HPDE6-E6E7 (cell line): ENCODE measurements at regions not wholly inside any gene's neighbourhood (a gene's known extent, or its start where the extent isn't known, plus 50 kb on each side); places are given as distances from the start of the nearest gene placed in this dataset.

Source experiments
- DNase-seq: peaks from one replicate; pipeline ENCODE4 v3.0.0; 2011; ENCODE audit warnings: missing footprints; ENCODE audit errors: extremely low spot score

- no peak for DNase-seq
Observed at GRCh38 chr10:58932577-58933314, 243.7 kb upstream of the PHYHIPL start.

GRCh38 chr10:58936364-58936763, 240.1 kb upstream of the PHYHIPL start:
- no peak for DNase-seq

- DNase-seq: no peak
Observed at GRCh38 chr10:58937423-58937822, 239.0 kb upstream of the PHYHIPL start.

- DNase-seq: no peak
Observed at GRCh38 chr10:58942724-58943123, 233.7 kb upstream of the PHYHIPL start.

GRCh38 chr10:58943256-58943890, 233.1 kb upstream of the PHYHIPL start:
- DNase-seq: no peak

GRCh38 chr10:58943960-58944359, 232.5 kb upstream of the PHYHIPL start:
- DNase-seq: no peak

- no peak for DNase-seq
Observed at GRCh38 chr10:58948303-58948702, 228.1 kb upstream of the PHYHIPL start.

- peak; percentile 10 for DNase-seq
Observed at GRCh38 chr10:58950618-58951017, 225.8 kb upstream of the PHYHIPL start.

- DNase-seq: no peak
Observed at GRCh38 chr10:58951087-58951486, 225.4 kb upstream of the PHYHIPL start.

GRCh38 chr10:58951746-58952145, 224.7 kb upstream of the PHYHIPL start:
- DNase-seq: no peak

- no peak for DNase-seq
Observed at GRCh38 chr10:58952162-58952601, 224.3 kb upstream of the PHYHIPL start.

- DNase-seq: peak; percentile 22
Observed at GRCh38 chr10:58952747-58953466, 223.5 kb upstream of the PHYHIPL start.

GRCh38 chr10:58954178-58954577, 222.3 kb upstream of the PHYHIPL start:
- no peak for DNase-seq

- DNase-seq: no peak
Observed at GRCh38 chr10:58955615-58956014, 220.8 kb upstream of the PHYHIPL start.

GRCh38 chr10:58956926-58957325, 219.5 kb upstream of the PHYHIPL start:
- DNase-seq: no peak

- DNase-seq: no peak
Observed at GRCh38 chr10:58957517-58957916, 218.9 kb upstream of the PHYHIPL start.

- no peak for DNase-seq
Observed at GRCh38 chr10:58963101-58963534, 213.3 kb upstream of the PHYHIPL start.

GRCh38 chr10:58963723-58964124, 212.7 kb upstream of the PHYHIPL start:
- no peak for DNase-seq

- no peak for DNase-seq
Observed at GRCh38 chr10:58965855-58966254, 210.6 kb upstream of the PHYHIPL start.

GRCh38 chr10:58967551-58968388, 208.7 kb upstream of the PHYHIPL start:
- peak; percentile 27 for DNase-seq

- DNase-seq: no peak
Observed at GRCh38 chr10:58968389-58968755, 208.1 kb upstream of the PHYHIPL start.

- no peak for DNase-seq
Observed at GRCh38 chr10:58969576-58969975, 206.9 kb upstream of the PHYHIPL start.
